HepG2 (cell line): ENCODE measurements at regions not wholly inside any gene's neighbourhood (a gene's known extent, or its start where the extent isn't known, plus 50 kb on each side); places are given as distances from the start of the nearest gene placed in this dataset.

Source experiments
- ATAC-seq: fragments of 200-7000 bp; cut with Tn5 transposase; 3 replicates; pipeline ENCODE4 v1.9.1; 2020; ENCODE audit warnings: mild to moderate bottlenecking, moderate library complexity
- BruUV-seq: library from RNA; stranded (reverse); fragments of 400-500 nt; replicated peaks from 2 replicates; lab custom pipeline; 2021; lab: Mats Ljungman, UMichigan
- CTCF ChIA-PET: fragments of 300-600 bp; formaldehyde crosslinking; extraction: SDS; loops from one replicate; lab custom pipeline; 2021; ENCODE audit warnings: low total read pairs, inconsistent platforms, low intra/inter-chr PET ratio; lab: Yijun Ruan, JAX
- POLR2A ChIA-PET: fragments of 350-600 bp; sonication (Branson Sonifier 250); formaldehyde crosslinking; loops from one replicate; lab custom pipeline; 2020; ENCODE audit warnings: antibody characterized with exemption, inconsistent platforms; lab: Yijun Ruan, JAX
- DNase-seq: peaks from one replicate; pipeline ENCODE4 v3.0.0-alpha.2; 2015; ENCODE audit warnings: low spot score
- FAIRE-seq: peaks from 3 replicates; lab custom pipeline; 2011; peaks lifted over from hg19 to GRCh38; lab: Jason Lieb, UNC
- H2AFZ ChIP-seq: one replicate; pipeline ENCODE4 v1.6.1; 2011; ENCODE audit warnings: low read length, inconsistent platforms
- H3K27ac ChIP-seq: fragments of 300-600 bp; 3 replicates; pipeline ENCODE4 v1.8.0; 2011; ENCODE audit warnings: mixed run types, mild to moderate bottlenecking, mixed read lengths, low read length, inconsistent platforms; ENCODE audit not compliant: insufficient read depth; ENCODE audit errors: extremely low read length
- H3K27me3 ChIP-seq, 2 experiments: fragments of 200-600 bp in 1 of 2; 2 replicates in 1 of 2; 3 replicates in 1 of 2; pipeline versions ENCODE4 v1.6.0 to v1.8.0; 2011; ENCODE audit warnings: low read length in 2 of 2, mild to moderate bottlenecking in 2 of 2, moderate library complexity in 2 of 2, inconsistent platforms in 1 of 2; ENCODE audit not compliant: insufficient read depth in 2 of 2, control insufficient read depth in 1 of 2
- H3K36me3 ChIP-seq, 2 experiments: fragments of 200-600 bp in 1 of 2; replicated peaks in 1 of 2; 2 replicates in 1 of 2; 3 replicates in 1 of 2; pipeline versions ENCODE4 v1.5.1 to v1.8.0; 2011; ENCODE audit warnings: low read length in 2 of 2, inconsistent platforms in 1 of 2; ENCODE audit not compliant: insufficient read depth in 2 of 2, control insufficient read depth in 1 of 2
- H3K4me1 ChIP-seq: 2 replicates; pipeline ENCODE4 v1.5.1; 2012; ENCODE audit warnings: low read length, inconsistent platforms; ENCODE audit not compliant: insufficient read depth
- H3K4me2 ChIP-seq: 2 replicates; pipeline ENCODE4 v1.6.0; 2011; ENCODE audit warnings: low read depth, low read length, inconsistent platforms
- H3K4me3 ChIP-seq, 3 experiments: fragments of 200-600 bp in 1 of 3; sonication (generic), shearing (Covaris generic) in 1 of 3; replicated peaks in 1 of 3; 2 replicates each; pipeline ENCODE4 v1.5.1; 2011 to 2016; ENCODE audit warnings: low read length in 3 of 3, inconsistent platforms in 2 of 3, low read depth in 2 of 3, mild to moderate bottlenecking in 2 of 3, control low read depth in 1 of 3, mixed read lengths in 1 of 3; ENCODE audit not compliant: insufficient read depth in 1 of 3
- H3K79me2 ChIP-seq: one replicate; pipeline ENCODE4 v1.6.1; 2011; ENCODE audit warnings: low read length, inconsistent platforms; ENCODE audit not compliant: insufficient read depth
- H3K9ac ChIP-seq: 2 replicates; pipeline ENCODE4 v1.6.0; 2011; ENCODE audit warnings: mild to moderate bottlenecking, low read depth, low read length, inconsistent platforms; ENCODE audit not compliant: insufficient read depth
- H3K9me3 ChIP-seq: 2 replicates; pipeline ENCODE4 v1.5.1; 2012; ENCODE audit warnings: mild to moderate bottlenecking, low read length
- H4K20me1 ChIP-seq: 2 replicates; pipeline ENCODE4 v1.6.0; 2011; ENCODE audit warnings: inconsistent platforms, mild to moderate bottlenecking, low read length, moderate library complexity; ENCODE audit not compliant: insufficient read depth
- BHLHE40 ChIP-seq: IDR thresholded peaks from 2 replicates; pipeline ENCODE4 v1.6.1; 2011; ENCODE audit warnings: low read length, improper control_type of control experiment
- FIP1L1 ChIP-seq: fragments of 200-400 bp; formaldehyde crosslinking; IDR thresholded peaks from 2 replicates; pipeline ENCODE4 v1.6.1; 2018; ENCODE audit warnings: low read depth, mild to moderate bottlenecking, low read length, moderate library complexity, borderline replicate concordance; ENCODE audit not compliant: insufficient read depth
- KLF6 ChIP-seq: IDR thresholded peaks from 2 replicates; pipeline ENCODE4 v1.8.0; 2016; ENCODE audit warnings: missing biosample characterization, missing genetic modification reagents
- MAFF ChIP-seq: IDR thresholded peaks from 2 replicates; pipeline ENCODE4 v1.6.1; 2011; ENCODE audit warnings: low read depth, low read length, improper control_type of control experiment
- MAFK ChIP-seq, 2 experiments: IDR thresholded peaks in 1 of 2; conservative IDR thresholded peaks in 1 of 2; 2 replicates each; pipeline ENCODE4 v1.6.1; 2011; ENCODE audit warnings: improper control_type of control experiment in 2 of 2, low read length in 2 of 2
- SNAPC2 ChIP-seq: sonication (generic); formaldehyde crosslinking; IDR thresholded peaks from 2 replicates; pipeline ENCODE4 v1.8.1; 2022; ENCODE audit warnings: mild to moderate bottlenecking, missing genetic modification reagents
- TFE3 ChIP-seq: IDR thresholded peaks from 2 replicates; pipeline ENCODE4 v1.6.1; 2016
- YY1 ChIP-seq: IDR thresholded peaks from 2 replicates; pipeline ENCODE4 v1.6.1; 2011; ENCODE audit warnings: low read length, low read depth, moderate library complexity, mild to moderate bottlenecking; ENCODE audit not compliant: insufficient read depth, insufficient replicate concordance
- ZNF432 ChIP-seq: sonication (generic); formaldehyde crosslinking; IDR thresholded peaks from 2 replicates; pipeline ENCODE4 v1.5.0; 2020; ENCODE audit warnings: missing genetic modification reagents, mild to moderate bottlenecking, borderline replicate concordance
- ZNF629 ChIP-seq: sonication (generic); formaldehyde crosslinking; conservative IDR thresholded peaks from 2 replicates; pipeline ENCODE4 v1.5.0; 2020; ENCODE audit warnings: missing genetic modification reagents
- ZNF75D ChIP-seq: sonication (generic); formaldehyde crosslinking; IDR thresholded peaks from 2 replicates; pipeline ENCODE4 v1.8.1; 2023; ENCODE audit warnings: missing genetic modification reagents, mild to moderate bottlenecking, borderline replicate concordance
- WGBS: methylation state at CpG from one replicate; pipeline ENCODE4 v1.1.6; 2017; ENCODE audit warnings: low lambda C conversion rate; 5-methylcytosine and 5-hydroxymethylcytosine counted together
- in situ Hi-C: cut with HindIII; loops from 2 replicates; pipeline ENCODE4 v1.10.0; 2017; ENCODE audit warnings: low pct_unique_long_range_greater_than_20kb; ENCODE audit not compliant: extremely low pct_ligation_motif_present
- intact Hi-C: fragments of 100-400 bp; cut with micrococcal nuclease; formaldehyde crosslinking; loops from one replicate; pipeline ENCODE4 v1.10.0; 2022; ENCODE audit not compliant: unreplicated experiment

GRCh38 chr10:21167288-21168010 is 270.3 kb upstream of the NEBL start:
- ATAC-seq (no peak), FAIRE-seq (no peak), DNase-seq (no peak)
- TF ChIP-seq YY1, result no peak
- peak in 1 of 2 experiments; percentile 37; a peak in 1 of 4 replicates for TF ChIP-seq MAFK (conservative IDR thresholded peaks at IDR 0.05 in 1 of 2, IDR thresholded peaks at IDR 0.05 in 1 of 2; ENCODE audit: low read length in 2 of 2)
- TF ChIP-seq MAFF, result peak; percentile 22; the same call in 1 of the 2 replicates
- no peaks in the 10 kb centered on the region for H4K20me1 ChIP-seq
- CTCF ChIA-PET, result no interaction called here
- H3K4me1 ChIP-seq, result peaks cover 9% of the 10 kb centered on the region
- BruUV-seq, result no TSS peak
- 0 out of 2 replicates have a peak overlapping the region, but pooled peaks have one; percentile 41 for H3K4me2 ChIP-seq
- no peak overlapping the region for H3K27ac ChIP-seq
- no peak overlapping the region for H3K9ac ChIP-seq
- no peak overlapping the region for H3K4me3 ChIP-seq
- H2AFZ ChIP-seq, result no peak overlapping the region
- in situ Hi-C loops, result no loop called here
- no peaks in the 10 kb centered on the region for H3K79me2 ChIP-seq
- 53% methylated on average over 8 of the region's 8 CpGs for WGBS
- peaks cover 0 to 6% of the 10 kb centered on the region in 2 experiments; a peak in 4 of 5 replicates for H3K27me3 ChIP-seq
- intact Hi-C loops, result no loop called here
- no peaks in the 10 kb centered on the region for H3K36me3 ChIP-seq
- POLR2A ChIA-PET, result no interaction called here
- no peaks in the 10 kb centered on the region for H3K9me3 ChIP-seq

DNA sequence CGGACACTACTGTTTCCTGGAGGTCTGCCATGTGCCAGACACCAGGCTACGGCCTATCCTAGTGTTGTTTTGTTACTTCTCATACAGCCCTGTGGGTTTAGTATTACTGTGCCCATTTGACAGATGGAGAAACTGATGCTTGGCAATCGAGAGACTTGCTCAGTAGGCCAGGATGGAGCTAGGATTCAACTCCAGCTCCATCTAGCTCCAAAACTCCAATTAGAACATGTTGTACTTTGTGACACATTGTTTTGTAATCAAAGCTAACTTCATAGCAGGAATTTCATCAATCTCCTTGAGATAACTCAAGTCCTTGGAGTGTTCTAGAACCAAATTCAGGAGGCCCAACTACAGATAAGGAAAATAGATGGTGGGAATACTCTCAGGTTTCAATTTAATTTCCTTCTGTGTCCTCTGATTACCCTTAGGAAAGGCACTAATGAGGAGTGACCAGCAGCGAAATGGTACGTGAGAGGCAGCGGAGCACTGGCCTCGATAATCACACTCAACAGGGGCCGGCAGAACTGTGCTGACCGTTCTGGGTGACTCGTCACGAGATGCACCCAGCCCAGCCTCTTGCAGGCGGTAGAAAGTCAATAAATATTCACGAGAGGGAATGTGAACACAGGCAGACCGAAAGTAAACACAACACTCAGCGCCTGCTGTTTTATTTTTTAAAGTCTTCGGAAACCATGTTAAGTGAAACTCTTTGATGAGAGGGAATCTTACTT is 269.6 kb upstream of the NEBL start:
- intact Hi-C loops, result no loop called here
- Histone ChIP-seq H3K9me3 (no peaks in the 10 kb centered on the region), H3K9ac (no peak overlapping the region), H4K20me1 (no peaks in the 10 kb centered on the region), H3K27ac (no peak overlapping the region), H3K4me1 (0 out of 2 replicates have a peak, but pooled peaks cover 7% of the 10 kb centered on the region), H3K27me3 (no peaks in the 10 kb centered on the region; a peak in 1 of 5 replicates), H3K4me3 (no peak overlapping the region), H2AFZ (no peak overlapping the region), H3K36me3 (no peaks in the 10 kb centered on the region), H3K4me2 (peak overlapping the region; percentile 41; the same call in 1 of the 2 replicates), H3K79me2 (no peaks in the 10 kb centered on the region)
- CTCF ChIA-PET, result no interaction called here
- BruUV-seq, result no TSS peak
- FAIRE-seq, result no peak
- in situ Hi-C loops, result no loop called here
- DNase-seq, result no peak
- WGBS, result 13% methylated on average over 16 of the region's 16 CpGs
- no peak for TF ChIP-seq KLF6 (CRISPR knock-in tag)
- TF ChIP-seq ZNF629 (CRISPR knock-in tag), result peak; percentile 86
- TF ChIP-seq FIP1L1, result no peak
- TF ChIP-seq ZNF75D (CRISPR knock-in tag), result 0 out of 2 replicates have a peak, but pooled peaks have one; percentile 18
- 0 out of 2 replicates have a peak, but pooled peaks have one; percentile 34 for TF ChIP-seq TFE3 (CRISPR knock-in tag)
- peak; percentile 72 for TF ChIP-seq BHLHE40
- TF ChIP-seq ZNF432, result no peak
- TF ChIP-seq SNAPC2 (CRISPR knock-in tag), result no peak
- ATAC-seq, result peak; percentile 69
- POLR2A ChIA-PET, result no interaction called here
